ENCODE measurements at regions not wholly inside any gene's neighbourhood (a gene's known extent, or its start where the extent isn't known, plus 50 kb on each side); places are given as distances from the start of the nearest gene placed in this dataset.

GRCh38 chr5:167823405-167823804, 468.0 kb upstream of the WWC1 start:
- TF ChIP-seq, protein P1, sequence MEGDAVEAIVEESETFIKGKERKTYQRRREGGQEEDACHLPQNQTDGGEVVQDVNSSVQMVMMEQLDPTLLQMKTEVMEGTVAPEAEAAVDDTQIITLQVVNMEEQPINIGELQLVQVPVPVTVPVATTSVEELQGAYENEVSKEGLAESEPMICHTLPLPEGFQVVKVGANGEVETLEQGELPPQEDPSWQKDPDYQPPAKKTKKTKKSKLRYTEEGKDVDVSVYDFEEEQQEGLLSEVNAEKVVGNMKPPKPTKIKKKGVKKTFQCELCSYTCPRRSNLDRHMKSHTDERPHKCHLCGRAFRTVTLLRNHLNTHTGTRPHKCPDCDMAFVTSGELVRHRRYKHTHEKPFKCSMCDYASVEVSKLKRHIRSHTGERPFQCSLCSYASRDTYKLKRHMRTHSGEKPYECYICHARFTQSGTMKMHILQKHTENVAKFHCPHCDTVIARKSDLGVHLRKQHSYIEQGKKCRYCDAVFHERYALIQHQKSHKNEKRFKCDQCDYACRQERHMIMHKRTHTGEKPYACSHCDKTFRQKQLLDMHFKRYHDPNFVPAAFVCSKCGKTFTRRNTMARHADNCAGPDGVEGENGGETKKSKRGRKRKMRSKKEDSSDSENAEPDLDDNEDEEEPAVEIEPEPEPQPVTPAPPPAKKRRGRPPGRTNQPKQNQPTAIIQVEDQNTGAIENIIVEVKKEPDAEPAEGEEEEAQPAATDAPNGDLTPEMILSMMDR (IDR thresholded peaks at IDR 0.05; ENCODE audit: poor library complexity): no peak
- no peak for TF ChIP-seq EZH2 (IDR thresholded peaks at IDR 0.05; ENCODE audit: borderline replicate concordance)

Data from hepatocyte (in vitro differentiated cells).